ENCODE measurements at regions not wholly inside any gene's neighbourhood (a gene's known extent, or its start where the extent isn't known, plus 50 kb on each side); places are given as distances from the start of the nearest gene placed in this dataset.

DNA sequence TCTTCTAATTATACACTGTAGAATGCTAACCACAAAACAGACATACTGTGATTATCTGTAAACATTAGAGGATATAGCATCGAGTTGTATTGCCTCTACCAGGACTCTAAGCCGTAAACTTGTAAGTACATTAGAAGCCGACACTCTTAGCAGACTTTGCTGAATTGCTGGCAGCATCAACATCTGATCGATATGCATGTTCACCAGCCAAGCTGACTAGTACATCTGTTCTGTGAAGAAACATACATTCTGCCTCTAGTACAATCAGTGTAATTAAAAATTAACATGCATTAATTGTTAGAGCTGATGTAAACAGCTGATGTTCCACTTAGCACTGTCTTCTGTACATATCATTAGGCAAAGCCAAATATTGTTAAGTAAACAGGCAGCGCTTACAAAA, 502.2 kb downstream of the NR4A2 start:
- no peak for DNase-seq (ENCODE audit: extremely low read depth, low read depth, low spot score)

DNA sequence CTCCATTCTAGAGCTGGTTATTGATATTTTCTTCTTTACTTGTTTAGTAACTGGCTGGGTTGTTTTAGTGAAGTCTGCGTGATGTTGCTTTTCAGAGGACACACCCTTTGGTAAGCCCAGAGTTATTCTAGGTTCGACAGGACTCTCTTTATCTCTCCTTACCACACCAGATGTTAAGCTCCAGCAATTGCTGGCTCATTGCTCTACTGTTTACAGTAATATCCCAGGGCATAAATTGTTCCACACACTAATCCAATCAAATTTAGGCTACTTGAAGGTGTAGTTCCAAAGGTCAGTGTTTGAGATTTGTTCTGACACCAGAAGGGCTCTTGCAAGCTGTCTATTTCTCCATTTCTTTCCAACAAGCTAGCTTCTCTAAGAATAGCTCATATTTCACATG, 506.6 kb downstream of the NR4A2 start:
- no peak for DNase-seq (ENCODE audit: extremely low read depth, low read depth, low spot score)

DNA sequence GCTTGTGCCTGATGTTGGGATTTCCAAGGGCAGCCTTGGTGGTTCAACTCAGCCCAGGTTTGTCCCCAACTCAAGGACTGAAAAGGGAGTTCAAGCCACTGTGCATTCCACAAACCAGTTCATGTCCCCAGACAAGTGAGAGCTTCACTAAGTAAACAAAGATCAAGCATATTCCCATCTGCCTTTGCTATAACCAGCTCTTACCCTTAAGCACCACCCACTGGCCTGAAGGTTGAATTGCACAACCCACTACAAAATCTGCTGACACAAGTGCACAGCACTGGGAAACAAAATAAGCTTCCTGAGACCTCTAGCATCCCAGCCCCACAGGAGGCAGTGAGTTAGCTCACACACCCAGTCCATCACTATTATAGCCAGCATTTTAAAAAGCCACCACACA, 516.7 kb downstream of the NR4A2 start:
- no peak for DNase-seq (ENCODE audit: extremely low read depth, low read depth, low spot score)

DNA sequence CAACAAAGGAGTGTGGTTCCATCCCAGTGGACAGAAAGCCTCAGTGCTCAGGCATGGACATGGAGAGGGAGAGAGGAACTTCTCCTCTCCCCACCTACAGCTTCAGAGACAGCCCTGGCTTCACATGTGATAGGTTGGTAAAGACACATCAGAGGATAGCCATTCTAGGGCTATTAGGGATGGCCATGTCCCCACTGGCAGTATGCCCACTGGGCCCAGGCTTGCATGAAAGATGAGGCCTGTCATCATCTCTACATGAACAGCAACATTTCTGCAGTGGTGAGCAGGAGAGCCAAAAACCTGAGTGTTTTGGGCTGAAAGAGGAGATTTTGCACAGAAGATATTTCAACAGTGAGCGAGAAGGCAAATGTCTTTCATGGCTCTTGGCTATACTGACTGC, 517.2 kb downstream of the NR4A2 start:
- DNase-seq (ENCODE audit: extremely low read depth, low read depth, low spot score) = no peak

DNA sequence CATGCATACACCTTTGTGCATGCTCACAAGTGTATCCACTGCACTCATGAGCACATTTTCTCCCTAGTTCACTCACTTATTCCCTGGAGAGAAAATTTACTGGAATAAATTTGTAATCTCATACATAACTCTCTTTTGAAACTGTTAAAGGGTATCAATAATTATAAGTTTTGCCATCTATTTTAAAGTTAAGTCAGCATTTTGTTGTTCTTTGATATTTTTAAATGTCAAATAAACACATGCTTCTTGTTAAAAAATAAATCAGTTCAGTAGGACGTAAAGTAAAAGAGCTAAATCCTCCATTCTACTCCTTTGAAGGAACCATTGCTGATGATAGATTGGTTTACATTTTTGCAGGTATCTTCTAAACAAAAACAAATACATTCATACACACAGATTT, 522.1 kb downstream of the NR4A2 start:
- DNase-seq (ENCODE audit: extremely low read depth, low read depth, low spot score) = no peak

DNA sequence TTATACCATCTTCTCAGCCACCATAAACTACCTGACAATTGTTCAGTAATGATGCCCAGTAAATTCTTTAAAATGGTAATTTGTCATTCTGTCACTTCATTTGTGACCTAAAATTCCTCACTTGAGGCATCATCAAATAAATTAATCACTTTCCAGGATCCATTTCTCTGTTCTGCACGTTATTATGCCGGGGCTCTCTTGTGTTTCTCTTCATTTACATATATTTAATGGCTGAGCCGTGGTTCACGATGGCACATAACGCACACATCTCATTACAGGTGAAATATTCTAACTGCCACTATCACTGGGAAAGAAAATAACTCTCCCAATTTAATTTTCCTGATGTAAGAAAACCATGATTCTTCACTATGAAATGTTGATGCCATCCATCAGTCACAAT, 529.6 kb downstream of the NR4A2 start:
- no peak for DNase-seq (ENCODE audit: extremely low read depth, low read depth, low spot score)

DNA sequence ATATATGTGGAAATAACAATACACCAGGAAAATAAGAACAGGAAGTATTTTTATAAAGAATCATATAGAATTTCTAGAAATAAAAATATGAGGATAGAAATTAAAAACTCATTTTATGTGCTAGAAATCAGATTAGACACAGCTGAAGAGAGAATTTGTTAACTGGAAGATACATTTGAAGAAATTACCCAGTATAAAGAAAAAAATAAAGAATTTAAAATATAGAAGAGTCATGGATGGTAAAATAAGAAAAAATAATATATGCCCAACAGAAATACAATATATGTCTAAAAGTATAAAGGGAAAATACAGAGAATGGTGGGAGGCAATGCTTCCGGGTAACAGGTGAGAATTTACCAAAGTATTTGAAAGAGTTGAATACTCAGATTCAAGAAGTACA, 539.9 kb downstream of the NR4A2 start:
- no peak for DNase-seq (ENCODE audit: extremely low read depth, low read depth, low spot score)

DNA sequence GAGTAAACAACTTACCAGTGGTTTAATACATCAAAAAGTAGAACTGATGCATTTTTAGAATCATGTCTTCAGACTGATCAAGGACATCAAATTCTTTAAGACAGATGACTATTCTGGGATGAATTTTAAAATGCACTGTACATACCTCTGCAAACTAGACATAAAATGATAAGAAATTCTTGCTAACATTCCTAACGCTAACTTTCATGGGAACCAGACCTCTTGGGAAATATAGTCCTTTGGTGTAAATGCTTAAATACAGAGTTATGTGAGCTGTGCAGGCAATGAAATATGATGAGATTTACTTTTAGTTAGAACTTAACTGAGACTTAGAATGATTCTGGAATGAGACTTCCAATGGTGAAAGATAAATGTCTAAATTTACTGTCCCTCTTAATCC, 562.0 kb downstream of the NR4A2 start:
- no peak for DNase-seq (ENCODE audit: extremely low read depth, low read depth, low spot score)

DNA sequence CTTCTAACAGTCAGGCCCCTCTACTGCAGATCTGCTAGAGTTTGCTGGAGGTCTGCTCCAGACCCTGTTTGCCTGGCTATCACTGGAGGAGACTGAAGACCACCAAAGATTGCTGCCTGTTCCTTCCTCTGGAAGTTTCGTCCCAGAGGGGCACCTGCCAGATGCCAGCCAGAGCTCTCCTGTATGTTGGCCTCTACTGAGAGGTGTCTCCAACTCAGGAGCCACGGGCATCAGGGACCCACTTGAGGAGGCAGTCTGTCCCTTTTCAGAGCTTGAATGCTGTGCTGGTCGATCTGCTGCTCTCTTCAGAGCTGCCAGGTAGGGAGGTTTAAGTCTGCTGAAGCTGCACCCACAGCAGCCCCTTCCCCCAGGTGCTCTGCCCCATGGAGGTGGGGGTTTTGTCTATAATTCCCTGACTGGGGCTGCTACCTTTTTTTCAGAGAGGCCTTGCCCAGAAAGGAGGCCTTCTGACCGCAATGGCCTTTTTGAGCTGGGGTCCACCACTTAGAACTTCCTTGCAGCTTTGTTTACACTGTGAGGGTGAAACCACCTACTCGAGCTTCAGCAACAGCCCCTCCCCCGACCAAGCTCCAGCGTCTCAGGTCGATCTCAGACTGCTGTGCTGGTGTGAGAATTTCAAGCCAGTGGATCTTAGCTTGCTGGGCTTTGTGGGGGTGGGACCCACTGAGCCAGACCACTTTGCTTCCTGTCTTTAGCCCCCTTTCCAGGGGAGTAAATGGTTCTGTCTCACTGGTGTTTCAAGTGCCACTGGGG, 566.0 kb downstream of the NR4A2 start:
- DNase-seq (ENCODE audit: extremely low read depth, low read depth, low spot score) = no peak

DNA sequence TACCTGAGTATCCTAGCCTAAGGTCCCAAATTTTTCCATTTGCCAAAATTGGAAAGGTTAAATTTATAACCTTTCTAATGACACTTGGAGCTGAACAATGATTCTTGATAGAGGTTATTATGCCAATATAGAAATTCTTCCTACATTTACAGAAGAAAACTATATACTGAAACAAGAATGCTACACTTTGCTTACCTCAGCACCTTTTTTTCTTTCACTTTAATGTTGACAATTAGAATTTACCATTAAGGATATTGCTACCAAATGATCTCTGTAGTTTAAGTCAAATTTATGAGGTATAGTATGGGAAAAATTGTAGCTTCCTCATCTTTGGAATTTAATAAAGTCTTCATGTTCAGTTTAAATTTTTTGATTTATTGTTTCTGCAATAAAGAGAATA, 577.0 kb downstream of the NR4A2 start:
- no peak for DNase-seq (ENCODE audit: extremely low read depth, low read depth, low spot score)

DNA sequence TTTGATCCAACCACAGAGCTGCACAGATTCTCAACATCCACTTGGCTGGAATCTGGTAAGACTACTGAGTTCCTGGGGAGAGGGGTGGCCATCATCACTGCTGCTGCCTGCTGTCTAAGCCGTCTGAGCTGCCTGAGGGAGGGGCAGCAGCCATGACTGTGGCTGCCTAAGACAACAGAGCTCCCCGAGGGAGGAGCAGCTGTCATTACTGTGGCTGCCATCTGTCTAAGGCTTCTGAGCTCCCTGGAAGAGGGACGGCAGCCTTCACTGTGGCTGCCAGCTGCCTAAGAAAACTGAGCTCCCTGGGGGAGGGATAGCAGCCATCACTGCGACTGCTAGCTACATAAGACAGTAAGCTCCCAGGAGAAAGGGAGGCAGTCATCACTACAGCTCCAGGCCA, 584.4 kb downstream of the NR4A2 start:
- no peak for DNase-seq (ENCODE audit: extremely low read depth, low read depth, low spot score)

DNA sequence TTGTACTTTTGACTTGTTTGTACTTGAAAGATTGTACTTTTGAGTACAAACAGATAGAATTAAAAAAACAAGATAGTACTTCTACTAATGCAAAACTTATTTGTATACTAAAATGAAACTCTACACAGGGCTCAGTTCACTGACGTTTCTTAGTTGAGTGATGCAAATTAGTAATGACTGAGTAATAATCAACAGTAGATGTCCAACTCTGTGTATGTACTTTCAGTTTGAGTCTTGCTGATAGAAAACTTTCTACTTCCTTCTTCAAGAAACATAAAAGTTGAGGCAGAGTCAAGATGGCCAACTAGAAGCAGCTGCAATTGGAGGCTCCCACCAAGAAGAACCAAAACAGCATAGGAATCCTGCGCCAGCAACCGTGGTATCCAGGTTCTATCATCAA, 585.0 kb downstream of the NR4A2 start:
- DNase-seq (ENCODE audit: extremely low read depth, low read depth, low spot score) = no peak

DNA sequence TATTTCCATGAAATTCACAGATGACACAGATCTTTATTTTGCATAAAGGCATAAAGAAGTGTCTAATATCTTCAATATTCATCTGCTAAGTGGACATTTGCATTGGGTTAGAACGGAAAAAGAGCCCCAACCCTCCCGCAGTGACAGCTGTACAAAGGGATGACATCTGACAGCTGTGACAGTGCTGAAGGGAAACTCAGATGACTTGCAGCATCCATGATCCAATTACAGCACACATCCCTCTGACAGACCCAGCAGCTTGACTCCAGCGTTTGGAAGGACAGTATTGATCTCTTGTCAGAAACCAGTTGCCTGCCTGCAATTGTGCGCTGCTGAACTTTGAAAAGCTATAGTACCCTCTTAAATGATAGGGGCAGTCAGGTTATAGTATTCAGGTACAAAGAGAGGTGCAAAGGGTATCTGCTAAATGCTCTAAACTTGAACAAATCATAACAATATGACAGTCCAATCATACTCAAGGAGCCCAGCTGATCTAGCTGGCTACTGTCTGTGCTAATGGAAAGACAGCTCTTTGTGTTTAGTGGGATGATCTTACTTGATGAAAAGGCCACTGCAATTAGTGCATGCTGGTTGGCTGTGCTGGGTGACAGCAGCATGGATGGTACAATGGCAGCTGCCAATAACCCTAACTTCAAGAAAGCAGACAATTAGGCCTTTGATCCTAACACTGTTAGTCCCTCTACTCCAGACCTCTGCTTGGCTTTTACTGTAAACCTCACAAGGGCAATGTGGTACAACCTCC, 599.2 kb downstream of the NR4A2 start:
- no peak for DNase-seq (ENCODE audit: extremely low read depth, low read depth, low spot score)

DNA sequence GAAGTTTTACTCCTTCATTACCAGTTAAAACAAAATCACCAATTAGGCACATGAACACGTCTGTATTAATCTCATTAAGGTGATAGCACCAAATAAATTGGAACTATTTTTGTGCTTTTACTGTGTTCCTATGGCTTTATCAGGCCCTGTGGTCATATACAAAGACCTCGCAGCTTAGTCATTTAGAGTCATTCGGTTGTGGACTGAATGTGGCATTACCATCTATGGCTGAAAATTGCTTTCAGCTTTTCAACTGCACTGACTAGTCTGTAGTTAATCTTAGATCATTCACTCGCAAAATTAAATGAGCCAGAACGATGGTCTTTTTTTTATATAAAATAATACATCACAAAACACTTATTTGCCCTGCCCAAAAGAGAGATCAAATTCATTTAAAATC, 601.7 kb downstream of the NR4A2 start:
- no peak for DNase-seq (ENCODE audit: extremely low read depth, low read depth, low spot score)

DNA sequence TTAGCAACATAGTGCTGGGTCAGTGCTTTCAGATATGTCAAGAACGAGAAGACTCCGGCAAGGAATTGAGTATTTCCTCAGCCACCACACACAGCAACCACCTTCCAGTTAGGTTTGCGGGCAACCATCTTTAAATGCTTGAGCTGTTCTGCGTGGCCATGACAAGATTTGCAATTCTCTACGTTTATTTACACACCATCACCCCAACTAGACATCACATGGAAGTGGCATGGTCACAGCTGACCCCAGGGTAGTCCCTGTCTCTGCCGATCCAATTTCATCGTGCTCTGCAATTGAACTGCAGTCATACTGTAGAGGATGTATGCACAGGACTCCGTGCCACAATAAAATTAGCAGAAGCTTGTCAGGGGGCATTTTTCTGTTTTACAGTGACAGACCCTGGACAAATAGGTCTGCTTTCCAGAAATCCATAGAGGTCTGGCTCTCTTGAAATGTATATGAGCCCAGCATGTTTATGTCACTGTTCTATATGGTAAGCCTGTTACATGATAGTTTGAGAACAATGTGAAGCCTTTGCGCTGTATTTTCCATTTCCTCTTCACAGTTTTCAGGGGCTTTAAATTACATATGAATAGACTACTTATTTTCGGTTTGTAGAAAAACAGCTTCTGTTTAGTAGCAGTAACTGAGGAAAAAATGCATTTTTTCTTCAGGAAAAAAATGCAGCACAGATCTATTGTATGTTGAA, 605.2 kb downstream of the NR4A2 start:
- DNase-seq (ENCODE audit: extremely low read depth, low read depth, low spot score) = no peak

DNA sequence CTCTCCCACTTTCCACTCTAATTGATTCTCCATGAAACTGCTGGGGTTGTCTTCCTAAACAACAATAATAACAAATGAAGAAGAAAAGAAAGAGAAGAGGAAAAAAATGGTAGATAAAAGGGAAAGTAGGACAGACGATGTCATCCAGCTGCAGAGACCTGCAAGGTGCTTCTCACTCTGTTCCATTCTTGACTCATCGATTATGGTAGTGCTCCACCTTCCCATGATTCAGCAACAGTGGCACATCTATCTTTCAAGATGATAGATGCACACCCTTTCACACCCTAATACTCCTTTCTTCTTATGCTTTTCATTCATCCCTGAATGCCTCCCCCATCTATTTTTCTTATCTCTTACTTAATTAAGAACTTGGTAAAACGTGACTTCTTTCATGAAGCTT, 610.2 kb downstream of the NR4A2 start:
- no peak for DNase-seq (ENCODE audit: extremely low read depth, low read depth, low spot score)

DNA sequence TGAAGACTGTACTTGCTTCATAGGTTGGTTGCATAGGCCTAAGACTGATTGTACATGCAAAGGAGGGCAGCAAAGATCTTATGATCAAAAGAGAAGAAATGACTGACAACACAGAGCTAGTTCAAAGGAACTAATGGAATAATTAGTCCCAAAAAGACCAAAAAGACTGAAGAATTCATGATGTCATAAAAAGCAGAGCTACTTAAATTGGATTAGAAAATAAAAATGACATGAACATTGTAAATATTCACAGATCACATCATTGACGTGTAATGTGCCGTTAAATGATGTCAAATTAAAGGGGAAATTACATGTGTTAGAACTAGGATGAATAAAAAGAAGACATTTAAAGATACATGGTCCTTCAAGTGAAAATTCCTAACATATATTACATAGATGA, 616.8 kb downstream of the NR4A2 start:
- DNase-seq (ENCODE audit: extremely low read depth, low read depth, low spot score) = no peak

DNA sequence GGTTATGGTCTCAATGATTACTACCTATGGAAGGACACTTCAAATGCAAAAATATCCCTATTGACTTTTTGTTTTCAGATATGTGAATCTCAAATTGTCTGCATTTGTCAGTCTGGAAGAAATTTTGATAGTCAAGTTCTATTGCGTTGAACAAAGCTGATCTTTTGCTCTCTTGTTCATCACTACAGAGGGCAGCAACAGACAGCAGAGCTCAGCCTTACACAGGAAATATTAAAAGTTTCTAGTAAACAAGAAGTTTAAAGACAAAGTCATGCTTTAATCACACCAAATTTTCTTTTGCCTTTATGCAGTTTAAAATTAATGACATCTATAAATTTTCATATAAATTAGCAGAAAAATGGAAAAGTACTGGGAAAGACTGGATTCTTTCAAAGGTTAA, 617.5 kb downstream of the NR4A2 start:
- no peak for DNase-seq (ENCODE audit: extremely low read depth, low read depth, low spot score)

DNA sequence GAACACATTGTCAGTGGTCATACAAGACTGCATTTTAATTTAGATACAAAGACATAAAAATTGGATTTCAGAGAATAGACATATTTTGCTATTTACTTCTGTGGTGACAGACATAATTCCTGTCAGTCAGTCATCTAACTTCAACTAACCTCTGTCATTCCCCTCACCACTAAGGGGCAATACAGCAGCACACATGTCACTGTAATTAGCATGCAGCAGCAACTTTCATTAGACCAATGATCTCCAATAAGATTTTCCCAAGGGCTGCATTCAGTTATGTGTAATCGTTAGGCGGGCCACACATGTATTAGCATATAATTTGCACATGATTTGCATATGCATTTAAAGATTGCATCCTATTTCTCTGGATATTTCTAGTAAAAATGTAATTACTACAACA, 624.5 kb downstream of the NR4A2 start:
- DNase-seq (ENCODE audit: extremely low read depth, low read depth, low spot score) = no peak

DNA sequence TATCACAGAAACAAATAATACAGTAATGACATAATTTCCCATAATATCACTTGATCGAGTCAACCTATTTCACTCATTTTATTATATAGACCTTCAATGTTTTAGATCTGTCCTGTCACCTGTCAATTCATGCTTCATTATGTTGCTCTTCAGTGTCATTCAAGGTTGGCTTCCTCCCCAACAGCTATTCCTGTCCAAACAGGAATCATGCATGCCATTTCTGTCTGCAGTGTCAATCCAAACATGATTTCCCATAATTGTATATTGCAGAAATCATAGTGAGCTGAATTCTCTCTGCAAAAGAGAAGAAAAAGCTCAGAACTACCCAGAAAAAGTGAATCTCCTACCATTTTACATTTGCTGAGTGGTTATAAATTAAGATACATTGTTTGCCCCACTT, 628.6 kb downstream of the NR4A2 start:
- DNase-seq (ENCODE audit: extremely low read depth, low read depth, low spot score) = no peak

DNA sequence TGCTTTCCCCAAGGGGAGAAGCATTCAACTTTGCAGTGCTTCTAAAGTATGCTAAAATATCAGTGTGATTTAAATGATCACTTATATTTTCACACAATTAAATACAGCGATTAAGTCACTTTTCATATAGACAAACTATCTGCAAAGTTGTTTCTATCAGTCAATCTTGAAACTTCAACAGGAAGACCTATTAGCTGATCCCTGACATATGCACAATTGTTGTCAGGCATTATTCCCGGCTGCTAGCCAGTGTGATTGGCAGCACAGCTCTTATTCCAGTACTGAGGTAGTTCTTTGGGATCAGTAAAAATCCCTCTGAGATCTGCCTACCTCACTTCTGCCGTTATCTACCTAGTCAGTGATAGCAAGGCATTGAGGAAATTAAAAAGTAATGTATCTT, 629.5 kb downstream of the NR4A2 start:
- DNase-seq (ENCODE audit: extremely low read depth, low read depth, low spot score) = no peak

DNA sequence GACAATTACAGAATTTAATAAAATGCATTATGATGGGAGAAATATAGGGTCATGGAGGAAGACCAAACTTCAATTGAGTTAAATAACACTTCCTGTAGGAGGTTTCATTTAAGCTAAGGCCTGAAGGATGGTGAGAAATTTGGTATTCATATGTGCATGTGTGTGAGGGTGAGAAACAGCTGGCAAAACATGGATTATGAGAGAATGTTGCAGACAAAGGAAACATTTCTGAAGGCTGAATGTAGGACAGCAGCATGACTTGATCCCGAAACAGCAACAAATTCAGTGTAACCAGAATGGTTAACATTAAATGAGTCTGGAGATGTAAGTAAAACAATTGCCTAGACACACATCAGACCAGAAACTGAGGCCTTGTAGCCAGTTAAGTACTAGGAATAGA, 630.8 kb downstream of the NR4A2 start:
- DNase-seq (ENCODE audit: extremely low read depth, low read depth, low spot score) = no peak
